Mammary epithelial cell (primary cell): ENCODE measurements at regions not wholly inside any gene's neighbourhood (a gene's known extent, or its start where the extent isn't known, plus 50 kb on each side); places are given as distances from the start of the nearest gene placed in this dataset.

Experiments
- CTCF ChIP-seq, 2 donors: IDR thresholded peaks in 1 of 2; conservative IDR thresholded peaks in 1 of 2; 2 replicates each; pipeline ENCODE4 v1.5.1; 2011 to 2012; ENCODE audit warnings: inconsistent platforms in 2 of 2, low read length in 2 of 2, mild to moderate bottlenecking in 2 of 2, control low read depth in 1 of 2, low read depth in 1 of 2; ENCODE audit not compliant: insufficient read depth in 1 of 2; ENCODE audit errors: extremely low read depth in 1 of 2
- EZH2 ChIP-seq: IDR thresholded peaks from 2 replicates; pipeline ENCODE4 v1.6.1; 2012; ENCODE audit warnings: low read length, inconsistent platforms, borderline replicate concordance

- no peak for TF ChIP-seq CTCF (conservative IDR thresholded peaks at IDR 0.05 in 1 of 2, IDR thresholded peaks at IDR 0.05 in 1 of 2; ENCODE audit: extremely low read depth in 1 of 2, insufficient read depth in 1 of 2, low read depth in 1 of 2, low read length in 2 of 2)
- TF ChIP-seq EZH2: no peak
Measured at GRCh38 chr14:56386024-56386423, 193.6 kb upstream of the TMEM260 start.
